GM12878 (cell line): ENCODE measurements at regions not wholly inside any gene's neighbourhood (a gene's known extent, or its start where the extent isn't known, plus 50 kb on each side); places are given as distances from the start of the nearest gene placed in this dataset.

Experiments used
- NBN ChIP-seq: fragments of 450-650 bp; IDR thresholded peaks from 2 replicates; pipeline ENCODE4 v1.6.1; 2016
- RELB ChIP-seq: fragments of 450-650 bp; IDR thresholded peaks from 2 replicates; pipeline ENCODE4 v1.6.1; 2017; ENCODE audit warnings: low read depth, mild to moderate bottlenecking, moderate library complexity
- SMAD1 ChIP-seq: fragments of 450-650 bp; IDR thresholded peaks from 2 replicates; pipeline ENCODE4 v1.6.1; 2018; ENCODE audit warnings: mild to moderate bottlenecking, low read depth; ENCODE audit not compliant: partially characterized antibody
- ZBTB33 ChIP-seq: fragments of 450-650 bp; IDR thresholded peaks from 2 replicates; pipeline ENCODE4 v1.6.1; 2017; ENCODE audit warnings: mild to moderate bottlenecking
- TF ChIP-seq, protein P1 (sequence below): fragments of 450-650 bp; IDR thresholded peaks from 2 replicates; pipeline ENCODE4 v1.6.1; 2016; ENCODE audit warnings: mild to moderate bottlenecking, moderate library complexity, borderline replicate concordance
- TF ChIP-seq, protein P2 (sequence below): fragments of 450-650 bp; conservative IDR thresholded peaks from 2 replicates; pipeline ENCODE4 v1.6.1; 2017; ENCODE audit warnings: mild to moderate bottlenecking, moderate library complexity
- TF ChIP-seq, protein P3 (sequence below): IDR thresholded peaks from 2 replicates; pipeline ENCODE4 v1.6.1; 2012; ENCODE audit warnings: low read depth, low read length, improper control_type of control experiment

- TF ChIP-seq, protein P1, sequence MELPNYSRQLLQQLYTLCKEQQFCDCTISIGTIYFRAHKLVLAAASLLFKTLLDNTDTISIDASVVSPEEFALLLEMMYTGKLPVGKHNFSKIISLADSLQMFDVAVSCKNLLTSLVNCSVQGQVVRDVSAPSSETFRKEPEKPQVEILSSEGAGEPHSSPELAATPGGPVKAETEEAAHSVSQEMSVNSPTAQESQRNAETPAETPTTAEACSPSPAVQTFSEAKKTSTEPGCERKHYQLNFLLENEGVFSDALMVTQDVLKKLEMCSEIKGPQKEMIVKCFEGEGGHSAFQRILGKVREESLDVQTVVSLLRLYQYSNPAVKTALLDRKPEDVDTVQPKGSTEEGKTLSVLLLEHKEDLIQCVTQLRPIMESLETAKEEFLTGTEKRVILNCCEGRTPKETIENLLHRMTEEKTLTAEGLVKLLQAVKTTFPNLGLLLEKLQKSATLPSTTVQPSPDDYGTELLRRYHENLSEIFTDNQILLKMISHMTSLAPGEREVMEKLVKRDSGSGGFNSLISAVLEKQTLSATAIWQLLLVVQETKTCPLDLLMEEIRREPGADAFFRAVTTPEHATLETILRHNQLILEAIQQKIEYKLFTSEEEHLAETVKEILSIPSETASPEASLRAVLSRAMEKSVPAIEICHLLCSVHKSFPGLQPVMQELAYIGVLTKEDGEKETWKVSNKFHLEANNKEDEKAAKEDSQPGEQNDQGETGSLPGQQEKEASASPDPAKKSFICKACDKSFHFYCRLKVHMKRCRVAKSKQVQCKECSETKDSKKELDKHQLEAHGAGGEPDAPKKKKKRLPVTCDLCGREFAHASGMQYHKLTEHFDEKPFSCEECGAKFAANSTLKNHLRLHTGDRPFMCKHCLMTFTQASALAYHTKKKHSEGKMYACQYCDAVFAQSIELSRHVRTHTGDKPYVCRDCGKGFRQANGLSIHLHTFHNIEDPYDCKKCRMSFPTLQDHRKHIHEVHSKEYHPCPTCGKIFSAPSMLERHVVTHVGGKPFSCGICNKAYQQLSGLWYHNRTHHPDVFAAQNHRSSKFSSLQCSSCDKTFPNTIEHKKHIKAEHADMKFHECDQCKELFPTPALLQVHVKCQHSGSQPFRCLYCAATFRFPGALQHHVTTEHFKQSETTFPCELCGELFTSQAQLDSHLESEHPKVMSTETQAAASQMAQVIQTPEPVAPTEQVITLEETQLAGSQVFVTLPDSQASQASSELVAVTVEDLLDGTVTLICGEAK, result no peak
- TF ChIP-seq ZBTB33, result no peak
- TF ChIP-seq RELB, result no peak
- TF ChIP-seq, protein P2, sequence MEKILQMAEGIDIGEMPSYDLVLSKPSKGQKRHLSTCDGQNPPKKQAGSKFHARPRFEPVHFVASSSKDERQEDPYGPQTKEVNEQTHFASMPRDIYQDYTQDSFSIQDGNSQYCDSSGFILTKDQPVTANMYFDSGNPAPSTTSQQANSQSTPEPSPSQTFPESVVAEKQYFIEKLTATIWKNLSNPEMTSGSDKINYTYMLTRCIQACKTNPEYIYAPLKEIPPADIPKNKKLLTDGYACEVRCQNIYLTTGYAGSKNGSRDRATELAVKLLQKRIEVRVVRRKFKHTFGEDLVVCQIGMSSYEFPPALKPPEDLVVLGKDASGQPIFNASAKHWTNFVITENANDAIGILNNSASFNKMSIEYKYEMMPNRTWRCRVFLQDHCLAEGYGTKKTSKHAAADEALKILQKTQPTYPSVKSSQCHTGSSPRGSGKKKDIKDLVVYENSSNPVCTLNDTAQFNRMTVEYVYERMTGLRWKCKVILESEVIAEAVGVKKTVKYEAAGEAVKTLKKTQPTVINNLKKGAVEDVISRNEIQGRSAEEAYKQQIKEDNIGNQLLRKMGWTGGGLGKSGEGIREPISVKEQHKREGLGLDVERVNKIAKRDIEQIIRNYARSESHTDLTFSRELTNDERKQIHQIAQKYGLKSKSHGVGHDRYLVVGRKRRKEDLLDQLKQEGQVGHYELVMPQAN, result no peak
- no peak for TF ChIP-seq NBN
- TF ChIP-seq SMAD1, result no peak
- TF ChIP-seq, protein P3, sequence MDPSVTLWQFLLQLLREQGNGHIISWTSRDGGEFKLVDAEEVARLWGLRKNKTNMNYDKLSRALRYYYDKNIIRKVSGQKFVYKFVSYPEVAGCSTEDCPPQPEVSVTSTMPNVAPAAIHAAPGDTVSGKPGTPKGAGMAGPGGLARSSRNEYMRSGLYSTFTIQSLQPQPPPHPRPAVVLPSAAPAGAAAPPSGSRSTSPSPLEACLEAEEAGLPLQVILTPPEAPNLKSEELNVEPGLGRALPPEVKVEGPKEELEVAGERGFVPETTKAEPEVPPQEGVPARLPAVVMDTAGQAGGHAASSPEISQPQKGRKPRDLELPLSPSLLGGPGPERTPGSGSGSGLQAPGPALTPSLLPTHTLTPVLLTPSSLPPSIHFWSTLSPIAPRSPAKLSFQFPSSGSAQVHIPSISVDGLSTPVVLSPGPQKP, result no peak
These were observed 284.0 kb upstream of the NXPH2 start (continued) for GRCh38 chr2:139064159-139064558.
